Upper lobe of left lung (tissue), 6 donors: ENCODE measurements at regions not wholly inside any gene's neighbourhood (a gene's known extent, or its start where the extent isn't known, plus 50 kb on each side); places are given as distances from the start of the nearest gene placed in this dataset.

Experiments
- ATAC-seq, 2 donors: fragments of 200-7000 bp; cut with Tn5 transposase; one replicate each; pipeline ENCODE4 v1.9.1; 2022; ENCODE audit warnings: mild to moderate bottlenecking in 2 of 2, moderate library complexity in 2 of 2; ENCODE audit not compliant: low FRiP score in 2 of 2
- DNase-seq, 2 donors: peaks; one replicate each; pipeline ENCODE4 v3.0.0-alpha.2; 2019 to 2020
- H3K27ac ChIP-seq, 4 donors: fragments of 200-600 bp; sonication (generic); one replicate each; pipeline ENCODE4 v1.5.1; 2016 to 2019
- H3K27me3 ChIP-seq, 4 donors: fragments of 200-600 bp; sonication (generic); one replicate each; pipeline ENCODE4 v1.5.1; 2017 to 2019
- H3K36me3 ChIP-seq, 4 donors: fragments of 200-600 bp; sonication (generic); one replicate each; pipeline ENCODE4 v1.5.1; 2016 to 2019
- H3K4me1 ChIP-seq, 4 donors: fragments of 200-600 bp; sonication (generic); one replicate each; pipeline ENCODE4 v1.5.1; 2018 to 2019
- H3K4me3 ChIP-seq, 4 donors: fragments of 200-600 bp; sonication (generic); one replicate each; pipeline ENCODE4 v1.5.1; 2017 to 2019; ENCODE audit warnings: mild to moderate bottlenecking in 2 of 4, moderate library complexity in 1 of 4
- H3K9me3 ChIP-seq, 4 donors: fragments of 200-600 bp; sonication (generic); one replicate each; pipeline ENCODE4 v1.5.1; 2018 to 2019
- CTCF ChIP-seq, 6 experiments: fragments of 450-650 bp in 4 of 6; fragments of 200-600 bp in 2 of 6; sonication (generic) in 2 of 6; IDR thresholded peaks; one replicate each; pipeline ENCODE4 v1.5.1; 2016 to 2019; ENCODE audit warnings: antibody characterized with exemption in 6 of 6
- EP300 ChIP-seq, 4 donors: sonication (generic); formaldehyde crosslinking; IDR thresholded peaks; one replicate each; pipeline ENCODE4 v1.5.1; 2017; ENCODE audit warnings: antibody characterized with exemption in 4 of 4, control low read depth in 2 of 4
- POLR2A ChIP-seq, 4 donors: fragments of 450-650 bp; IDR thresholded peaks; one replicate each; pipeline ENCODE4 v1.5.1; 2016 to 2017; ENCODE audit warnings: antibody characterized with exemption in 4 of 4, mild to moderate bottlenecking in 2 of 4
- POLR2AphosphoS5 ChIP-seq, 2 donors: sonication (generic); formaldehyde crosslinking; IDR thresholded peaks; one replicate each; pipeline ENCODE4 v1.5.1; 2017; ENCODE audit warnings: antibody characterized with exemption in 2 of 2
- WGBS, 2 donors: methylation state at CpG; one replicate each; pipeline ENCODE4 v1.1.5; 2017 to 2018; 5-methylcytosine and 5-hydroxymethylcytosine counted together
- donor health status: DM: no; HTN: no; CAD: no; lungs with moderate emphysema.
- donor health status: DM: no; HTN: yes; CAD: no; lungs with severe emphysema.

- H3K27me3 ChIP-seq, result no peaks in the 10 kb centered on the region
- no peaks in the 10 kb centered on the region for H3K36me3 ChIP-seq
- H3K4me1 ChIP-seq, result peaks cover 0 to 5% (median 0%) of the 10 kb centered on the region in 4 donors
- WGBS, 2 donors, result 68 to 70% methylated on average over 3 to 9 of the region's 9 CpGs
- no peak for ATAC-seq
- H3K27ac ChIP-seq, result no peak overlapping the region
- H3K4me3 ChIP-seq, result no peak overlapping the region
- peaks cover 0 to 7% (median 0%) of the 10 kb centered on the region in 4 donors for H3K9me3 ChIP-seq
- peak in 1 of 2 donors; percentile 59 for DNase-seq
- peak in 1 of 4 donors; percentile 15 for TF ChIP-seq EP300 (IDR thresholded peaks at IDR 0.05)
- no peak for TF ChIP-seq CTCF (IDR thresholded peaks at IDR 0.05)
- TF ChIP-seq POLR2AphosphoS5 (IDR thresholded peaks at IDR 0.05), result peak in 1 of 2 donors; percentile 47
- TF ChIP-seq POLR2A (IDR thresholded peaks at IDR 0.05), result no peak
Observed at GRCh38 chr12:130063866-130064265, 98.4 kb upstream of the FZD10 start.

- 64% methylated on average over 4 of the region's 4 CpGs for WGBS, 2 donors
- Histone ChIP-seq H3K4me1 (peaks cover 0 to 5% (median 0%) of the 10 kb centered on the region in 4 donors), H3K27me3 (no peaks in the 10 kb centered on the region), H3K27ac (no peak overlapping the region), H3K9me3 (peaks cover 0 to 7% (median 0%) of the 10 kb centered on the region in 4 donors), H3K36me3 (no peaks in the 10 kb centered on the region), H3K4me3 (no peak overlapping the region)
- TF ChIP-seq POLR2AphosphoS5 (IDR thresholded peaks at IDR 0.05), result no peak
- no peak for TF ChIP-seq EP300 (IDR thresholded peaks at IDR 0.05)
- TF ChIP-seq CTCF (IDR thresholded peaks at IDR 0.05), result no peak
- TF ChIP-seq POLR2A (IDR thresholded peaks at IDR 0.05), result no peak
- DNase-seq, result no peak
- ATAC-seq, result no peak
Observed at GRCh38 chr12:130064999-130065398, 97.3 kb upstream of the FZD10 start.

- 92 to 95% methylated on average over 5 of the region's 5 CpGs for WGBS, 2 donors
Observed at GRCh38 chr12:130066742-130067141, 95.5 kb upstream of the FZD10 start.

GRCh38 chr12:130068741-130069140, 93.5 kb upstream of the FZD10 start:
- Histone ChIP-seq H3K27me3 (no peaks in the 10 kb centered on the region), H3K36me3 (no peaks in the 10 kb centered on the region), H3K9me3 (no peaks in the 10 kb centered on the region), H3K27ac (no peak overlapping the region), H3K4me1 (peaks cover 0 to 5% (median 0%) of the 10 kb centered on the region in 4 donors), H3K4me3 (no peak overlapping the region)
- TF ChIP-seq CTCF (IDR thresholded peaks at IDR 0.05) (no peak), EP300 (IDR thresholded peaks at IDR 0.05) (no peak), POLR2A (IDR thresholded peaks at IDR 0.05) (no peak), POLR2AphosphoS5 (IDR thresholded peaks at IDR 0.05) (no peak)
- ATAC-seq (peak in 1 of 2 donors; percentile 54), DNase-seq (no peak)
- WGBS, 2 donors, result 84 to 89% methylated on average over 11 of the region's 11 CpGs

More at GRCh38 chr12:130066742-130067141, 95.5 kb upstream of the FZD10 start:
- H3K27ac ChIP-seq, result no peak overlapping the region
- H3K9me3 ChIP-seq, result peaks cover 0 to under 1% (median 0%) of the 10 kb centered on the region in 4 donors
- TF ChIP-seq POLR2A (IDR thresholded peaks at IDR 0.05) (no peak), CTCF (IDR thresholded peaks at IDR 0.05) (no peak)
- H3K36me3 ChIP-seq, result no peaks in the 10 kb centered on the region
- no peak for DNase-seq
- H3K4me1 ChIP-seq, result peaks cover 0 to 5% (median 0%) of the 10 kb centered on the region in 4 donors
- no peaks in the 10 kb centered on the region for H3K27me3 ChIP-seq
- ATAC-seq, result no peak
- no peak overlapping the region for H3K4me3 ChIP-seq

GRCh38 chr12:130070126-130070611, 92.1 kb upstream of the FZD10 start:
- no peak for TF ChIP-seq POLR2A (IDR thresholded peaks at IDR 0.05)
- no peak for TF ChIP-seq CTCF (IDR thresholded peaks at IDR 0.05)
- no peak for TF ChIP-seq EP300 (IDR thresholded peaks at IDR 0.05)
- no peak for TF ChIP-seq POLR2AphosphoS5 (IDR thresholded peaks at IDR 0.05)
- Histone ChIP-seq H3K27ac (no peak overlapping the region), H3K36me3 (no peaks in the 10 kb centered on the region), H3K27me3 (no peaks in the 10 kb centered on the region), H3K4me1 (no peaks in the 10 kb centered on the region), H3K9me3 (no peaks in the 10 kb centered on the region), H3K4me3 (peak overlapping the region in 1 of 4 donors; percentile 16)
- WGBS, 2 donors, result 33 to 59% methylated on average over 9 to 21 of the region's 21 CpGs
- peak in 1 of 2 donors; percentile 62 for DNase-seq
- ATAC-seq, result peak in 1 of 2 donors; percentile 22
